ENCODE measurements at regions not wholly inside any gene's neighbourhood (a gene's known extent, or its start where the extent isn't known, plus 50 kb on each side); places are given as distances from the start of the nearest gene placed in this dataset.

GRCh38 chr13:44267980-44268379, 105.6 kb upstream of the SERP2 start:
- TF ChIP-seq POLR2A (IDR thresholded peaks at IDR 0.05): no peak
- no peak for TF ChIP-seq CTCF (IDR thresholded peaks at IDR 0.05)
- no peak for TF ChIP-seq POLR2AphosphoS5 (IDR thresholded peaks at IDR 0.05)

All from transverse colon (tissue), 4 donors.